GM12873 (cell line): ENCODE measurements at regions not wholly inside any gene's neighbourhood (a gene's known extent, or its start where the extent isn't known, plus 50 kb on each side); places are given as distances from the start of the nearest gene placed in this dataset.

Experiments
- CTCF ChIP-seq: IDR thresholded peaks from 2 replicates; pipeline ENCODE4 v1.5.1; 2012; ENCODE audit warnings: low read depth, mild to moderate bottlenecking, moderate library complexity, low read length, control low read depth; ENCODE audit not compliant: insufficient read depth; ENCODE audit errors: missing control alignments

- TF ChIP-seq CTCF, result no peak
Observed at GRCh38 chr12:4138051-4138450, 135.5 kb upstream of the CCND2 start.

GRCh38 chr12:4137441-4137840, 136.1 kb upstream of the CCND2 start:
- TF ChIP-seq CTCF, result no peak

GRCh38 chr12:4137015-4137414, 136.5 kb upstream of the CCND2 start:
- TF ChIP-seq CTCF, result no peak

GRCh38 chr12:4135919-4136605, 137.5 kb upstream of the CCND2 start:
- TF ChIP-seq CTCF, result no peak

GRCh38 chr12:4134448-4135263, 138.9 kb upstream of the CCND2 start:
- no peak for TF ChIP-seq CTCF

- TF ChIP-seq CTCF, result no peak
Observed at GRCh38 chr12:4133636-4134447, 139.7 kb upstream of the CCND2 start.

GRCh38 chr12:4133029-4133428, 140.5 kb upstream of the CCND2 start:
- no peak for TF ChIP-seq CTCF
